NOMO-1 (cell line): ENCODE measurements at regions not wholly inside any gene's neighbourhood (a gene's known extent, or its start where the extent isn't known, plus 50 kb on each side); places are given as distances from the start of the nearest gene placed in this dataset.
A peak's percentile ranks its signal among the peaks of the same experiment; 100 is the strongest.

ENCODE experiments used
- DNase-seq, 2 experiments: peaks; one replicate each; lab custom pipeline; 2025; ENCODE audit not compliant: unreplicated experiment in 2 of 2; lab: John Stamatoyannopoulos, UW

DNA sequence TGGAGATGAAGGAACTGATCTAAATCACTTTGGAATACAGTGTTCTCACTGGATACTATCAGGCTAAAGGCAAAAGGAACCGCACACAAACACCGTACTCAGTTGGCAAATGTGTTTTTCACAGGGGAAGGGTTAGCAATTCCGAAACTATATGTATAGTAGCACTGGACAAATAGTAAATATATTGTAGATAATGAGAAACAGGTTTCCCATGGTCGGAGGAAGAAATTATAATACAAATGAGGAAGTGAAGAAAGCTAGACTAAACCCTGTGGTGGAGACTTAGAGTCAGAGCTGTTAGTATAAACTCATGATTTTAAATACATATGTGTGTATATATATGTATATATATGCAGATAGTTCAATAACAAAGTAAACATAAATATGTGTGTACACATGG lies 414.1 kb upstream of the SALL1 start:
- DNase-seq = peak in 1 of 2 experiments; percentile 26

DNA sequence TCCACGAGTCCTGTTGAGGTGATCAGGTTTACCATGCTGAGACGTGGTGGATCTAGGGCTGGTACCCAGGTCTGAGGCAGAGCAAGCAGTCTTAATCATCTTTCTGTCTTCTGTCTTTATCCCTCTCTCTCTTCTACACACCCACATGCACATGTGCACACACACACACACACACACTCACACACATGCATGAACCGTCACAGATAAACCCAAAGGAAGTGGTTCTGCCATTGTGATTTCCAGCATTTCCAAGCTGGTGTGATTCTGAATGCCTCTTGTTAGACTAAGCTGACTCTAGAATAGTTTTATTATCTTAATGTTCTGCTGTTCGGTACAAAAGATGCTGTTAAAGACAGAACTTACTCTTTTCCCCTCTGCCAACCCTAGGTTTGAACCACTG lies 411.8 kb upstream of the SALL1 start:
- no peak for DNase-seq

DNA sequence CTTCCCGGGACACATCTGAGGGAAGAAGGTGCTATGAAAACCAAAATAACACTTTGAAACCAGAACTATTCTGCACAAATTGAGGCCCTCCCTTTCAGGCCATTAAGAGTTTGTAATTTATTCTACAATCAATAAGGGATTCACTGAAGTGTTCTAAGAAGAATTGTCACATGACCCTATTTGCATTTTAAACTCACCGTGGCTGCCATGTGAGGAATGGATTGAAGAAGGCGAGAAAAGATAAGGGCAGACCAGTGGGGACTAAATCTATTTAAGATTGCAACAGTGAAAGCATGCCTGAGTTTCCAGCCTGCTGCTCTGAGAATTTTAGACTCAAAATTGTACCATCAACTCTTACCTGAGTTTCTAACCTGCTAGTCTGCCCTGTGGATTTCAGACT lies 408.8 kb upstream of the SALL1 start:
- DNase-seq = no peak

DNA sequence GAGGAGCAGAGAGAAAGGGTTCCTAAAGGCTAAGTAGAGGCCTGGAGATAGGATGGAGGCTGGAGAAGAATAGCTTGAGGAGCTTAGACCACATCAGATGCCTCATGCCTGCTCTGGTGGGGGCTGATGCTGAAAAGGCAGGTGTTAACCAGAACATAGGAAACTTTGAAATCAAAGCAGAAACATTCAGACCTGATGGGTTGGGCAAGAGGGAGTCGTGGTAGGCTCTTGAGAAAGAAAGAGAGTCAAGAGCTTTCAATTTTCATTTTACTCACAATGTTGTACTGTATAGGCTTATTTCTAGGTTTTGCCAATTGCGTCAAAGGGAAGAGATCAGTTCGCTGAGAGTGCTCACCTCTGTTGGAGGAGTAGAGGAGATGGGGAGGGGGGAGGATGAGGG lies 406.6 kb upstream of the SALL1 start:
- no peak for DNase-seq

DNA sequence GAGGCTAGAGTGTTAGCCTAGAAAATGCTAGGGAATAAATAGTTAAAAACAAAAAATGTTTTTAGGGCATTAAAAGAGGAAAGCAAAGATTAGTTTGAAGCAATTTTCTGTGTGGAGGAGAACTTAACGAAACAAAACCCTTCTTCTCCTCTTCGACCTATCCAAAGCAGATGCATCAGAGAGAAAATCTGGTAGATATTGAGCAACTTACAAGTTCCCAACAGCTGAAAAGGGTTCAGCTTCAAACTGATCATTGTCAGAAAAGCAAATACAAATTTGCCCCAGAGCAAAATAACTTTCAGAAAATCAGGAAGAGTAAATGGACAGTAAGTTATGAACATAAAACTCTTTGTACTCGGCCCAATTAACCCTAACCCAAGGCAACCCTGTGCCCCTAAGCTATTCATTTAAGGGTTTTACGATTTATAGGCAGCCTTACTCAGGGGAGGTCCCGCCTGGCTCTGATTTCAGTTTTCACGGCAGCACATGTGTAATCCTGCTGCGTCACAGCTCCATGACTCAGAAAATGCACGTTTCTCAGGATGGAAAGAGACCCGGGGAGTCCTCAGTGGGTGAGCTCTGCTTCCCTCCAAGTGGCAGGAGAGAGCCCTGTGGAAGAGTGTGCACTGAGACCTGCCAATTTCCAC lies 405.7 kb upstream of the SALL1 start:
- no peak for DNase-seq

DNA sequence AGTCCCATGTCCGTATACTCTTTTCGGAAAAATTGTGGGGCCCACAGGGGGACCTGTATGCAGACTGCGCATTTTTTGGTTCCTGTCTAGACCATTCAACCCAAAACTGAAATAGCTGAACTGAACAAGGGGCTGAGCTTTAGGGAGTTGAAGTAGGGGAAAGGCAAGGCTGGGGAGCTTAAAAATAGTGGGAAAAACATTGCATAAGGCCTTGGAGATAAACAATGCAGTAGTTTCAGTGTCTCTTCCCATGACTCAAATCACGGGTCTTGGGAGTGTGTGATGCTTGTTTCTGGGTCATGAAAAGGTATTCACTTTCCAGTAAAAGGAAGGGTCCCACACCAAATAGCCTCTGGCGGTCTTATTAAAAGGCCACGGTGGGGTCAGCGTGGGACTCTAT lies 402.8 kb upstream of the SALL1 start:
- no peak for DNase-seq

DNA sequence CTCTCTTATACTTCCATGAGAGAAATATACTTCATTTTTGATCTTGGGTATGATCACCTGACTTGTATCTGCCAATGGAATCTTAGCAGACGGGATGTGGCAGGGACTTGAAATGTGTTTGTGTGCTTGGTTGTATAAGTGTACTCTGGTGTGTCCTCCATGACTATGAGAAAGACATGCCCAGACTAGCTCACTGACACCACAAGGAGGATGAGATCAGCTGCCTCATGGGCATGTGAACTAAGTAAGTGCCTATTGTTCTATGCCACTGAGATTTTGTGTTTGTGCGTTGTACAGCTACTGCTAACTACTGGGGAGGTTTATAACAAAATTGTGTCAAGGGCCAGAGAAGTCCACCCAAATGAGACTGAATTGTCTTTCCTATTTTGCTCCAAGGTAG lies 402.2 kb upstream of the SALL1 start:
- no peak for DNase-seq

DNA sequence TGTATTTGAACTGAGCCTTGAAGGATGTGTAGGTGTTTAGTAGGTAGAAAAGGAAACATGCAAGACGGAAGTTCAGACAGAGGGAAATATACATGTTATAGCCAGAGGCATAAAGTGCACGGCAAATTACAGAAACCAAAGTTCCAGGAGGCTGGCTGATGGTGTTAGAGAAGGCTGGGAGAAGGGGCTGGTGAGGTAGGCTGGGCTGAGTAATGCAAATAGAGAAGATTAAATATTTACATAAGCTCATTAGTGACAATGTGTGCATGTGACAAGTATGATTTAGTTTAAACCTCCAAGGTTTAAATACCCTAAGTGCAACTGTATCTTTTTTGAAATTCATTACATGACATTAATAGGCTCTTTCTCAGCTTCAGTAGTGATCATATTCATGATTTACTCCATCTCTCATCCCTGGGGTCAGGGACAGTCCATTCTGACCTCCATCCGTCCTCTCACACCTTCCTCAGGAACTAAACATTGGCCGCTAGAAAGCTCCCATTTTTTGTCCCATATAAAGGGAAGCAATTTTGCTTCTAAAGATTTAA lies 399.8 kb upstream of the SALL1 start:
- DNase-seq = no peak

DNA sequence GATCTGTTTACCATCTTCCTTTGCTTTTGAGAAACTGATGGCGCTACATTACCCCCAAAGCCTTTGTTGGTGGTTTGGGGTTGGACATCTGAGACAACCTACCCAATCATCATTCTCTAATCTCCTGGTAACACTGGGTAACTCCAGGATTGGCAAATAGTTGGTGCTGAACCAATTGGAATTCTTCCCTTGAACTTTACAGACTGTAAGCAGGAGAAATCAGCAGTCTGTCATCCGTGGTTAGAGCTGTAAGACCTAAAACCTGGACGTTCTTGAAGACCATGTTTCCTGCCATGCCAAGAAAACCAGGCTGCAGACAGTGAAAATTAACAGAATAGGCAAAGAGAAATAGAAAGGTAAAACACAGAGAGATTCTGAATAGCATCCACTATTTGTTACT lies 398.8 kb upstream of the SALL1 start:
- no peak for DNase-seq

DNA sequence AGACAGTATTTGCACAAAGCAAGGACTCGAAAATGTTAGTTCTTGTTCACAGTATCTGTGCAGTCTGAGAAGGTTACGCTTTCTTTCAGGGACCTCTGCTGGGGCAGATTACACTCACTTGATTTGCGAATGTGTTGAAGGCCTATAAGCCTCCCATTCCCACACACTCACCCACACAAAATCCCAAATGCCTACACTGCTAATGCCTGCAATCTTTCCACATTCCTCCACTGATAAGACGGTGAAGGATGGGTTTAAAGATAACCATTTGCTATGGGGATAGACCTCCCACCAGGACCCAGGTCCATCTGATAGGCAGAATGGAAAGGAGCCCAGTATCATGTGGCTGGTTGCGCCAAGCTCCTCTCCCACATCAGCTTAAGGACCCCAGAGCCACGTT lies 394.9 kb upstream of the SALL1 start:
- DNase-seq = no peak

DNA sequence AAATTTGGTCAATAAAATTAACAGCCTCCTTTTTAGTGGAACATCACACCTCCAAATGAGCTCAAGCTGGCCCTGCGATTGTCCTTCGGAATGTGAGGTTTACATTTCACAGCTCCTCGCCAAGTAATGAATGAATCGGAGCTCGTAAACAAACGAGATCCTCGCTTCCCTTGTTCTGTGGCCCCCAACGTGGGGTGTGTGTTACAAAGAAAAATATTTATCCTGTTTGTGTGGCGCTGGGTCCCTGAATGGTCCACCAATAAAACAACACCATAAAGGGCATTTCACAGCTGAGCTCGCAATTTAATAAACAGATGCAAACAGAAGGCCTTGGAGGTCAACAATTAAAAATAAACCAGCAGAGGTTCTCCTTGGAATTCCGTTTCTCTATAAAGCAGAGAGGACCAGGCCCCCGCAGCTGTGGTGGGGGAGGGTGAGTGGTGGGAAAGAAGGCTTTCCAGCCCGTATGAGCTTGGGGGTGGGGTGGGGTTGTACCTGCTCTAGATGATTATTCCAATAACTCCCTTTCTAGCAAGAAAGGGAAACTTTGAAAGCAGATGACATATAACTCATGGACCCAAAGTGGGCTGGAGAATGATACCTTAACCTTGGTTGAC lies 393.9 kb upstream of the SALL1 start:
- DNase-seq = no peak

DNA sequence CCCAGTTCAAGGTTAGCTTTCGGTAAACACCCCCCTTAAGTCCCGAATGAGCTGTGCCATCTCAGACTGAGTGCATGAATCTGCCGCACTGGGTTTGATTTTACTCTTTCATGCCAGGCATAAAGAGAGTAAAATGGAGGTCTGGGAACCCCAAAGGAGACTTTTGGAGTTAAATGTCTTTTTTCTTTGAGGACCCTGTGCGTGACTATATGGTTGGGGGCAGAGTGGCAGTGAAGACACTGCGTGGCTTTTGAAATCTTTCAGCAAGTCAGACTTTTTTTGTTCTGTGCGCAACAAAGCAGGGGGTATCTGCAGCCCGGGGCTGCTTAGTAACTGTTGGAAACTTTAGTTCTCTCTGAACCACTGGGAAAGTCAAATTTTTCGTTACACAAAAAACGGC lies 392.9 kb upstream of the SALL1 start:
- DNase-seq = no peak

DNA sequence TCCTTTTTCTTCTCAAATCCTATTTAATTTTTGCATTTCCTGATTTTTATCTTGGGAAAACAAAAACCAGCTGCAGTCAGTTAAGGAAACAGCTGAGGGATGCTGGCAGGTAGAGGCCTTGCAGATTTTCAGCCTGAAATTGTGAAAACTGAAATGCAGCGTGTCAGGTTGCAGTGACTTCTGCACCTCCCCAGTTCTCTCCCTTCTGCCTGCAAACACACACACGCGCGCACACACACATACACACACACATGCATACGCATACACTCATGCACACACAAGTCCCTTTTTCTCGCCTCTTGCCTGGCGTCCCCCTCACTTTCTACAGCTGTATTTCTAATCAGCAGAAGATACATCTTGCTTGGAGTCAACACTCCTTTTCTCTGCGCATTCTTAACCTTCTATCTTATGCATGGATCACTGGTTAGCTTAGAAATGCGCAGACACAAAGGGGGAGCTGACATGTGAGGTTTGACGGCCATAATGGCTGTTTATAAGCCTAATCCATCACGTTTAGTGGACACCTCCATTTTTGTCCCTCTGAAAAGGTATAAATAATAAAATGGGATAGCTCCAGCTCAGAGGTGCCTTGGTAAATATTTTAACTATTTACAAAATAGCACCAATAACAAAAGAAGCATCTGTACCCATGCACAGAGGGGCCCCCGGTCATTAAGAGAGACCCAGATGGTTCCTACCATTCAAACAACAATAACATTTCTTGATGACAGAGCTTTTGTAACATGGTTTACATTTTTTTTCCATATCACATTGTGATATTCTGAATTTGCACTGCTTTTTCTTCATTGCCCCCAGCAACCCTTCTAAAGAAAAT lies 392.1 kb upstream of the SALL1 start:
- no peak for DNase-seq

DNA sequence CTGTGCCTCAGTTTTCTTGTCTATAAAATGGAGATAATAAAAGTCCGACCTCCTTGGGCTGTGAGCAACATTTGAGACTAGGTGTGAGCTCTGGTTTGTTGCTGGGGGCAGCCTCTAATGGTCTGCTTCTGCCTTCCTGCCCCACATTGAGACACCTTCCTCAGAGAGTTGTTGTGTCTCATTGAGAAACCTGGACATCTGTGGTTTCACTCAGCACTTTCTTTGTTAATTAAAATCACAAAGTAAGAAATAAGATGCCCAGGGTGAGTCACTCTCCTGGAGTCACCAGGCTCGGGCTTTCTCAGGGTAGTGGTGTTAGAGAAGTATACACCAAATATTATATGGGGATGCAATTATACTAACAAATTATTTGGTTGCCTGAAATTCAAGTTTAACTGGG lies 389.2 kb upstream of the SALL1 start:
- DNase-seq = no peak

DNA sequence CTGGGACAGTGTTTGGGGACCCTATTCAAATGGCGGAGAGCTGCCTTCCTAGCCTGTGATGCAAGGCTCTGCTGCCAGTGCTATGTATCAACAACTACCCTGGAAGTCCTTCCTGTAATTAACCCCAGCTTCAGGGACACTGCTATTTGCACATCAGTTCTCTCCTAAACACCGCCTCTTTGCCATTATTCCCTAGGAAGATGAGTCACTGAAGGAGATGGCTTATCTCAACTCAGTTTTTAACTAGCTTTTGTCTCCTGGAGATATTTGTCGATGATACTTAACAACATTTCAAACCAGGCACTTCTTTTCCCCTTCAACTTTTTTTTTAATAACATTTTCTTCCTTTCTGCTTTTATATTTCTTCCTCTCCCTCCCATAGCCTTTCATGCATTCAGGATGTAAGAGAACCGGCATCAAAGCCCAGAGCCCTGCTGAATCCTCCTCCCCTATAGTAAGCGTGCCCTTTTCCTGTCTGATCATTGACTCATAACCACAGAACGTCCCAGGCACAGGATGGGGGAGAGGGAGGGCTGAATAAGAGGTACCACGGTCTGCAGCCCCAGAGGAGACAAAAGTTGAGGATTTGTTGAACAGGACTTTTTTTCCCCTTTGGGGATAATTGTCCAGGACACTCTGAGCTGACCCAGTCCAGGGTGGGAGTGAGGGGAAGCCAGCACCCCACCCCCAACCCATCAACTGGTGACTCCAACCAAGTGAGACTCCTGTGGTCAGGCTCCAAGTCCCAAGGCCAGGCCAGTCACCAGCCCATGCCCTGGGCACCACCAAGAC lies 387.8 kb upstream of the SALL1 start:
- DNase-seq = no peak

DNA sequence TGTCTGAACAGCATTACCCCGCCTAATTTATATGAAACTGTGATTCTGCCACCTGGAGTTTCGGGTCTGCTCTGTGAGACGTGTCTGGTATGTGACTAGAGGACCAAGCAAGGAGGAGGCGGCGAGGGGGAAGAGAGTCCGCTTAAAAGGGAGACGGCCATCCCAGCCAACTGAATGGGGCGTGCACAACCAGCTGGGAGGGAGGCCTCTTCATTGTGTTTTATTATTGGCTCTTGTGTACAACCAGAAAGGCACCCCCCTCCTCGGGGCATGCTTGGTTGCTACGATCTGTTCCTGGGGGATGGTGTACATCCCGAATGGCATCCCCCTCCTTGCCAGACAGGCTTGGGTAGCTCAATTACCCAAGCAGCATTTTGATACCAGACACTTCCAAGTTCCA lies 384.5 kb upstream of the SALL1 start:
- no peak for DNase-seq

DNA sequence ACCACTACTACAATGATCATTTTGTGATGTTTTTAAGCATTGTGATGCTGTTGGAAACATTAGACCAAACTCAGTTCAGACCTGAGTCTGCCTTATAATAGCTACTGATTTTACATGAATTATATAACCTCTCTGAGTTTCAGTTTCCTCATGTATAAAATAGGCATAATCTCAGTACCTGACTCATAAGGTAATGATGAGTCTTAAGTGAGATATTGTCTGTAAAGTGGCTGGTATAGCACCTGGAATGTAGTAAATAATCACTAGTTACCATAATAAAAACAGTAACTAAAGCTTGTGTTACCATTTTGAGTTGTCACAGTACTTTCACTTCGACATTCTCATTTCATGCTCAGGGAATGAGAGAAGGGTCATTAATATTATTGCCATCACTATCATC lies 381.5 kb upstream of the SALL1 start:
- DNase-seq = no peak

DNA sequence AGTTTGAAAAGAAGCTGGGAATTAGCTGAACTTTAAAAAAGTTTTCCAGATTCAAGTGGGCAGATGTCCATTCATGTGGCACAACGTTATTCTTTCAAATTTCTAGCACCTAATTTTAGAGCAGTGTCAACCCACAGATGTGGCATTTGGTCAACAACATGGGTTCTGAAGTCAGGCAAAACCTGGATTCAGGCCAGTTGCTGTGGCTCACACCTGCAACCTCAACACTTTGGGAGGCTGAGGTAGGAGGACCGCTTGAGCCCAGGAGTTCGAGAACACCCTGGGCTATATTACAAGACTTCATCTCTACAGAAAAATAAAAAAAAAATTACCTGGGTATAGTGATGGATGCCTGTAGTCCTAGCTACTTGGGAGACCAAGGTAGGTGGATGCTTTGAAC lies 380.2 kb upstream of the SALL1 start:
- DNase-seq = no peak

DNA sequence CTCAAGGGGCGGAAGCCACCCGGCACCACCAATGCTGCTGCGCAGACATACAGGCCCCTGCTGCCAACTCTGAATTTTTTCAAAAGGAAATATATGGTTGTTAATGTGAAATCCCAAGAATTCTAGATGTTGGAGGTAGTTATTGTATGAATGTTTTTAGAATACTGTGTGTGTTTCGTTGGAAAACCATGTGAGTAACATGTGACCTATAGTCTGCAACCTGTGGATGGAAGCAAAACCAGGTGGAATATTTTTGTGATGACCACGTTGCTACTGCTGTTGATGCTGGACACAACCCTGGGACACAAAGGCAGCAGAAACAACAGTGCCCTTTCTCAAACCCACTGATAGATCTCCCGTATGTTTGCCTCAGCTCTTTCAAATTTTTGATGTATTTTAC lies 376.3 kb upstream of the SALL1 start:
- no peak for DNase-seq

DNA sequence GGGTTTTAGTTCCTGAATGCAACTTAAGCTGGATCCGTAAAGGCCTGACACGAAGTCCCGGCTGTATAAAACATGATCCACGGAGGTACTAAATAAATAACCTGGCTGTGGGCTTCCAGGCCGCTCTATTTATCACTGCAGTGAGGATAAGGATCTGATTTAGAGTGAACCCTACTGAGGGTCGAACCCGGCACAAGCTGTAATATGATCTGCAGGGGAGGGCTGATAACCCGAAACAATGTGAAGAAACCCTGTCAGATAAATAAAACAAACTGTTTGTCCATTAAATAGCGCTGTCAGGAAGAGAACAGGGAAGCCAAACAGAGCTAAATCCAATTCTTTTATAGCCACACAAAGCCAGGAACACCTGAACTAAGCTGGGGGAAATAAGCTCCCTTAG lies 375.6 kb upstream of the SALL1 start:
- DNase-seq = no peak
